ENCODE measurements at regions not wholly inside any gene's neighbourhood (a gene's known extent, or its start where the extent isn't known, plus 50 kb on each side); places are given as distances from the start of the nearest gene placed in this dataset.

GRCh38 chr9:92170848-92171247 is 55.6 kb upstream of the SPTLC1 start:
- Histone ChIP-seq H3K36me3 (ENCODE audit: low read depth, low read length) (no peaks in the 10 kb centered on the region), H3K27me3 (ENCODE audit: low read length) (no peaks in the 10 kb centered on the region), H3F3A (ENCODE audit: low read length, unreplicated experiment) (no peaks in the 10 kb centered on the region), H4K20me1 (ENCODE audit: low read length) (no peaks in the 10 kb centered on the region), H3K79me2 (ENCODE audit: low read length) (no peaks in the 10 kb centered on the region), H3K4me1 (ENCODE audit: insufficient read depth, low read length) (no peaks in the 10 kb centered on the region), H3K4me2 (ENCODE audit: low read length) (no peak overlapping the region), H3K9me2 (replicated peaks; ENCODE audit: low read length) (no peaks in the 10 kb centered on the region), H3K27ac (ENCODE audit: low read length) (no peak overlapping the region), H3K9ac (ENCODE audit: low read length) (no peak overlapping the region), H3K9me3 (ENCODE audit: low read length) (no peaks in the 10 kb centered on the region), H3K4me3 (ENCODE audit: low read length) (no peak overlapping the region), H2AFZ (ENCODE audit: low read length) (no peak overlapping the region)
- TF ChIP-seq EZH2phosphoT487 (IDR thresholded peaks at IDR 0.05; ENCODE audit: borderline replicate concordance, low read length) (no peak), CTCF (conservative IDR thresholded peaks at IDR 0.05; ENCODE audit: low read depth, low read length) (no peak), EZH2 (IDR thresholded peaks at IDR 0.05; ENCODE audit: low read length, unreplicated experiment) (no peak)
- BruUV-seq (replicated peaks), result no TSS peak
- ChIA-PET POLR2A (ENCODE audit: unreplicated experiment) (no interaction called here), CTCF (no interaction called here)
- intact Hi-C loops (cut with micrococcal nuclease), result no loop called here
- no peak for ATAC-seq
- DNase-seq, result no peak

GRCh38 chr9:92165484-92165883 is 50.3 kb upstream of the SPTLC1 start:
- intact Hi-C loops (cut with micrococcal nuclease), result no loop called here
- no peak for TF ChIP-seq CTCF (conservative IDR thresholded peaks at IDR 0.05; ENCODE audit: low read depth, low read length)
- no peak for TF ChIP-seq EZH2phosphoT487 (IDR thresholded peaks at IDR 0.05; ENCODE audit: borderline replicate concordance, low read length)
- no peak for TF ChIP-seq EZH2 (IDR thresholded peaks at IDR 0.05; ENCODE audit: low read length, unreplicated experiment)
- CTCF ChIA-PET, result no interaction called here

More at GRCh38 chr9:92165484-92165883, 50.3 kb upstream of the SPTLC1 start:
- BruUV-seq (replicated peaks), result no TSS peak
- POLR2A ChIA-PET (ENCODE audit: unreplicated experiment), result no interaction called here
- H2AFZ ChIP-seq (ENCODE audit: low read length), result no peak overlapping the region
- H3K9me2 ChIP-seq (replicated peaks; ENCODE audit: low read length), result no peaks in the 10 kb centered on the region
- no peaks in the 10 kb centered on the region for H3F3A ChIP-seq (ENCODE audit: low read length, unreplicated experiment)
- DNase-seq (no peak), ATAC-seq (no peak)
- H4K20me1 ChIP-seq (ENCODE audit: low read length), result no peaks in the 10 kb centered on the region
- no peaks in the 10 kb centered on the region for H3K79me2 ChIP-seq (ENCODE audit: low read length)
- H3K9me3 ChIP-seq (ENCODE audit: low read length), result no peaks in the 10 kb centered on the region
- no peaks in the 10 kb centered on the region for H3K4me1 ChIP-seq (ENCODE audit: insufficient read depth, low read length)
- H3K27ac ChIP-seq (ENCODE audit: low read length), result no peak overlapping the region
- H3K36me3 ChIP-seq (ENCODE audit: low read depth, low read length), result no peaks in the 10 kb centered on the region
- no peaks in the 10 kb centered on the region for H3K27me3 ChIP-seq (ENCODE audit: low read length)
- no peak overlapping the region for H3K4me2 ChIP-seq (ENCODE audit: low read length)
- no peak overlapping the region for H3K9ac ChIP-seq (ENCODE audit: low read length)
- no peak overlapping the region for H3K4me3 ChIP-seq (ENCODE audit: low read length)
